ENCODE measurements at regions not wholly inside any gene's neighbourhood (a gene's known extent, or its start where the extent isn't known, plus 50 kb on each side); places are given as distances from the start of the nearest gene placed in this dataset.

DNA sequence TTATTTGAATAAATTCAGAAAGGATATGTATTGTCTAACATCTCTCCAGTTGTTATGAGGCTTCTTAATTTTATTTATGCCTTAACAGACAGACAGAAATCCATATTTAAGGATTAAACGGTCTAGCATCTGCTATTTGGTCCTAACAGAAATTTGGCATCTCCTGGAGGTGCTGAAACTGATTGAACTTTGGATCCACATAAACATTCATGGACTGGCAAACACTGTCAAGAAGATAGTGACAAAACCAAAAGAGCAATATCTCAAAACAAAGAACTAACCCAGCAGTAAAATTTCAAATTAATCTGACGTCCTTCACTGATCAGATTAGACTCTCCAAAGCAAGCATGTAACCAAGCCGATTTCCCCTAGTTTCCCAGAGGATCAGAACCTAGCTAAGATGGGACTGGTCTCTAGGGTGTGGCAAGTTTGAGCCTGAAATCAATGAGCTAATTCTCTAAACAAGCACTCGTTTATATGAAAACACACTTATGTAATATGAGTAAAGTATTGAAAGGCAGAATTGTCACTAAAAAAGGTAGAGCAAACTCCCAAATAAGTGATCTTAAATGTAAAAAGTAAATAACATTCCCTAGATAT, 139.5 kb downstream of the NOL4 start:
- DNase-seq (ENCODE audit: low read depth, low spot score): no peak
- TF ChIP-seq, protein P1, sequence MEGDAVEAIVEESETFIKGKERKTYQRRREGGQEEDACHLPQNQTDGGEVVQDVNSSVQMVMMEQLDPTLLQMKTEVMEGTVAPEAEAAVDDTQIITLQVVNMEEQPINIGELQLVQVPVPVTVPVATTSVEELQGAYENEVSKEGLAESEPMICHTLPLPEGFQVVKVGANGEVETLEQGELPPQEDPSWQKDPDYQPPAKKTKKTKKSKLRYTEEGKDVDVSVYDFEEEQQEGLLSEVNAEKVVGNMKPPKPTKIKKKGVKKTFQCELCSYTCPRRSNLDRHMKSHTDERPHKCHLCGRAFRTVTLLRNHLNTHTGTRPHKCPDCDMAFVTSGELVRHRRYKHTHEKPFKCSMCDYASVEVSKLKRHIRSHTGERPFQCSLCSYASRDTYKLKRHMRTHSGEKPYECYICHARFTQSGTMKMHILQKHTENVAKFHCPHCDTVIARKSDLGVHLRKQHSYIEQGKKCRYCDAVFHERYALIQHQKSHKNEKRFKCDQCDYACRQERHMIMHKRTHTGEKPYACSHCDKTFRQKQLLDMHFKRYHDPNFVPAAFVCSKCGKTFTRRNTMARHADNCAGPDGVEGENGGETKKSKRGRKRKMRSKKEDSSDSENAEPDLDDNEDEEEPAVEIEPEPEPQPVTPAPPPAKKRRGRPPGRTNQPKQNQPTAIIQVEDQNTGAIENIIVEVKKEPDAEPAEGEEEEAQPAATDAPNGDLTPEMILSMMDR (IDR thresholded peaks at IDR 0.05; ENCODE audit: insufficient read depth, low read length, missing control alignments): no peak
- no peak overlapping the region for H3K4me3 ChIP-seq (ENCODE audit: low read depth, low read length)
- ChIA-PET POLR2A (no interaction called here), CTCF (interaction anchor here (1.2 kb wide), 1 partner anchor 238 kb away, joined by 3 read pairs; no protein-coding TSS in a partner anchor)

DNA sequence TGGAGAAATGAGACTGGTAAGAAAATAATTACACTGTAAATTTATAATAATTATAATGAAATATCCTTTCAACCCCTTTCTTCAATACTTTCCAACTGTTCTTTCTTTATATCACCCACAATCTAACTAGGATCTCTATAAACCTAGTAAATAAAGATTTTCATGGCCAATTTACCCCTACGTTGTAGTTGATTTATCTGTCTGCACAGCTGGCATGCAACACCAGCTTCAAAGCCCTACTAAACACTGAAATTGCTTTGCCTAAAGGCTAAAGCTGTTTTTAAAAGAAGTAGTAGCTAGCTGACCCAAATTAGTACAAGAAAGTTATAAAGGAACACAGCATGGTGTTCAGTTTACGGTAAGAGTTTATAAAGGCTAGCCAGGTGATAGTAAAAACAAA, 140.1 kb downstream of the NOL4 start:
- ChIA-PET POLR2A (no interaction called here), CTCF (no interaction called here)
- TF ChIP-seq, protein P1 (IDR thresholded peaks at IDR 0.05; ENCODE audit: insufficient read depth, low read length, missing control alignments): no peak
- DNase-seq (ENCODE audit: low read depth, low spot score): no peak
- no peak overlapping the region for H3K4me3 ChIP-seq (ENCODE audit: low read depth, low read length)

DNA sequence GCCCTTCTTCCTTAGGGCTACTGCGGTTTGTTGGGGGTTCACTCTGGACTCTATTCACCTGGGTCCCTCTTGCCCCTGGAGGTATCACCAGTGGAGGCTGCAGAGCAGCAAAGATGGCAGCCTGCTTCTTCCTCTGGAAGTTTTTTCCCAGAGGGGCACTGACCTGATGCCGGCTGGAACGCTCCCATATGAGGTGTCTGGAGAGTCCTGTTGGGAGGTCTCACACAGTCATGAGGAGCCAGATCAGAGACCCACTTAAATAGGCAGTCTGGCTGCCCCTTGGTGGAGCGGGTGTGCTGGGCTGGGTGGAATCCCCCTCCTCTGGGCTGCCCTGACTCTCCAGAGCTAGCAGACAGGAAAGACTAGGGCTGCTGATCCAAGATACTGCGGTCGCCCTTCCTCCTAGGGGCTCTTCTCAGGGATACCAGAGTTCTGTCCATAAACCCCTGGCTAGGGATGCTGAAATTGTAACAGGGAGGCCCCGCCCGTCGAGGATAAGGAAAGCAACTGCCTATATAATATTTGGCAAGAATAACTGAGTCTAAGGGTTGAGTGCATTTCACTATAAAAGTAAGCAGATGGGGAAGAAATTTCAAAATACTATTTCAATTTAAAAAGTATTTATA, 140.7 kb downstream of the NOL4 start:
- ChIA-PET POLR2A (no interaction called here), CTCF (no interaction called here)
- no peak for DNase-seq (ENCODE audit: low read depth, low spot score)
- H3K4me3 ChIP-seq (ENCODE audit: low read depth, low read length): no peak overlapping the region
- TF ChIP-seq, protein P1 (IDR thresholded peaks at IDR 0.05; ENCODE audit: insufficient read depth, low read length, missing control alignments): no peak

DNA sequence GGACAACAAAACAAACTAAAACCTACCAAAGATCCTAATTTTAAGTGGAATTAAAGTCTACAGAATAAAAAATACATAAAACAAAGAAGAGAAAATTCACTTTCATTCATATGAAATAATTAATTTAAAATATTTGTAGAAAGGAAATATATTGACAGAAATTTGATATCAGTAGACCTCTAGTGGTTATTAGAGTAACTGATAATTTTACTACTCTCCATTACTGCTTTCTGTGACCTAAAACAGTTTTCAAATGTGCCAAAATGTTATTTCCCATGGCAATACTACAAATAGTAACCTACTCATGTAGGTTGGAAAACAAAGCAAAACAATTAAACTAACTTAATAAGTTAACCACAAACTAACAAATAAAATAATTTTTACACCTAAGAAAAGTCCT, 147.1 kb downstream of the NOL4 start:
- CTCF ChIA-PET: no interaction called here
- DNase-seq (ENCODE audit: low read depth, low spot score): no peak
- POLR2A ChIA-PET: no interaction called here
- H3K4me3 ChIP-seq (ENCODE audit: low read depth, low read length): no peak overlapping the region
- TF ChIP-seq, protein P1 (IDR thresholded peaks at IDR 0.05; ENCODE audit: insufficient read depth, low read length, missing control alignments): no peak

DNA sequence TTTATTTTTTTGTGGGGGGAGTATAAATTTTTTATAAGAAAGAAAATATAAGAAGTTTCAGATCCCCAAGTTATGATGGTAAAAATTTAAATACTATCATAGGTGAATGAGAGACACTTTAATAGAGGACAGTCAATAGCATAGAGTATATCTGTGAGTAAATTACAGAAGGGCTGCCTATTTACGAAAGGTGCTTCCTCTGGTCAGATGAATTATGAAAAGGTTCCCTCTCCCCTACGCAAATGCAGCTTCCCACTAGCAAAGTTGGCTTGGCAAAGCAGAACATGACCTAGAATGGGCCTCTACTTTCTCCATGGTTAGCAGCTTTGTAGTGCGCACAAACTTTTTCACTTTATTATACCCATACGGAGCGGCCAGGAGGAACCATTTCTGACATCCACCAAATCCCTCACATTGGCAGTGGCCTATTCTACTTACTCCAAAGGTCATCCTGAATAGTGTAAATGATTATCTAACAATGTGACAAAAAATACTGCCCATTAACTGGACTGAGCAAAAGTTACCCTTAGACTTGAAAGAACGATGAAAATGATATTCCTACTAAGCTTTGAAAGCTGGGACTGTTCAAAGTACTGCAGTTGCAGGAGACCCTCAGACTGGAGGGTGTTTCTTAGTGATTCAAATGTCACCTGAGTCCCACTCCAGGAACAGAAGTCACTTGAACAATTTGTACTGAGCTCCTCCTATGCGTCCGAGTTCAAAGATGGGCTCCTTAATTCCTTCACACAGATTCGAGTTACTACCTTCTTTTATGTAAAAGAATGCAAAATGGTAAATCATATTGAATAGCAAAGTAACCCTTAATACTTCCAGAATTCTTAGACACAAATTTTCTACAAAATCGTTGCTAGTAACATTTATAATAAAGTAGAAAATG, 148.5 kb downstream of the NOL4 start:
- H3K4me3 ChIP-seq (ENCODE audit: low read depth, low read length): no peak overlapping the region
- no peak for DNase-seq (ENCODE audit: low read depth, low spot score)
- POLR2A ChIA-PET: no interaction called here
- TF ChIP-seq, protein P1 (IDR thresholded peaks at IDR 0.05; ENCODE audit: insufficient read depth, low read length, missing control alignments): no peak
- CTCF ChIA-PET: interaction anchor here (0.9 kb wide), 1 partner anchor 46 kb away, joined by 4 read pairs; no protein-coding TSS in a partner anchor

DNA sequence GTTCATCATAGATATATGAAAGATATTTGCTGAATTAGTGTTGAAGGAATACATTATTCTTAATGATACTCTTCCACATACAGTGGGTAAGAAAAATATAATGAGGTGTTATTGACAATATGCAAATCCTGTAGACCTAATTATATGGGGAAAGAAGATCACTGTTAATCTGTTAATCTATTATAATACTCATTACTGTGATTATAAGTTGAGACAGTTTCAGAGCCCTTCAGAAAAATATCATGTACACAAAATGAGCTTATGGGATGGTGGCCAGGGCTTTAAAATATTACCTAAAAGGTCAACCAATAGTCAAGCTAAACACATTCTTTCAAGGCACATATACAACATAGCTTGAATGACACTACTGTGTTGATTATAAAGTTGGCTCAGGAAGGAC, 163.5 kb downstream of the NOL4 start:
- CTCF ChIA-PET: no interaction called here
- H3K4me3 ChIP-seq (ENCODE audit: low read depth, low read length): no peak overlapping the region
- POLR2A ChIA-PET: no interaction called here
- DNase-seq (ENCODE audit: low read depth, low spot score): no peak
- TF ChIP-seq, protein P1 (IDR thresholded peaks at IDR 0.05; ENCODE audit: insufficient read depth, low read length, missing control alignments): no peak
